ENCODE measurements at regions not wholly inside any gene's neighbourhood (a gene's known extent, or its start where the extent isn't known, plus 50 kb on each side); places are given as distances from the start of the nearest gene placed in this dataset.

- TF ChIP-seq EZH2 (IDR thresholded peaks at IDR 0.05; ENCODE audit: insufficient read depth, poor library complexity, severe bottlenecking) (no peak), EZH2phosphoT487 (IDR thresholded peaks at IDR 0.05; ENCODE audit: insufficient read depth, low read depth) (no peak)
Observed at GRCh38 chr4:41880022-41880837, 55.0 kb upstream of the TMEM33 start.

Data from GM23248 (cell line).